HTR-8/SVneo (cell line): ENCODE measurements at regions not wholly inside any gene's neighbourhood (a gene's known extent, or its start where the extent isn't known, plus 50 kb on each side); places are given as distances from the start of the nearest gene placed in this dataset.

Experiments
- DNase-seq: peaks from one replicate; pipeline ENCODE4 v3.0.0; 2011; ENCODE audit warnings: low spot score, mixed read lengths; ENCODE audit not compliant: insufficient read length
- FAIRE-seq: peaks from 2 replicates; lab custom pipeline; 2011; peaks lifted over from hg19 to GRCh38; lab: Jason Lieb, UNC

GRCh38 chr4:138677212-138677611 lies 338.4 kb upstream of the NOCT start:
- DNase-seq (no peak), FAIRE-seq (no peak)

DNA sequence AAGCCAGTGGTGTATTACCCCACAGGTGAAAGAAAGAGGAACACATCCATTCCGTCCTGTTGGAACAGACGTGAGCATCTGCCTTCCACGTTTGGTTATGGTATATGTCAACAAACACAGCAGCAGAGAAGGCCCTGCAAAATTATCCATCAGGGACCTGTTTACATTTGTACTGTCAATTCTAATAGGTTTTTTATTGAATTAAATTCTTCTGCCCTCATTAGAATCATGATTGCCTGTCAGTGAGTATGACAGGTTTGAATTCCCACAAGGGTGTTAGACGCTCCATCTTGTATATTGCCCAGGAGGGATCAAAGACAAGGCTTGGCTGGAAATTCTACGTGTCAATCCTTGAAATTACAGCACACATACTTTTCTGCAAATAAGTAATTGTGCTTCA lies 339.9 kb upstream of the NOCT start:
- DNase-seq = no peak
- FAIRE-seq = no peak

- DNase-seq (no peak), FAIRE-seq (no peak)
These were observed 341.4 kb upstream of the NOCT start for GRCh38 chr4:138674209-138674608.

GRCh38 chr4:138673053-138673452 lies 342.5 kb upstream of the NOCT start:
- no peak for DNase-seq
- no peak for FAIRE-seq

DNA sequence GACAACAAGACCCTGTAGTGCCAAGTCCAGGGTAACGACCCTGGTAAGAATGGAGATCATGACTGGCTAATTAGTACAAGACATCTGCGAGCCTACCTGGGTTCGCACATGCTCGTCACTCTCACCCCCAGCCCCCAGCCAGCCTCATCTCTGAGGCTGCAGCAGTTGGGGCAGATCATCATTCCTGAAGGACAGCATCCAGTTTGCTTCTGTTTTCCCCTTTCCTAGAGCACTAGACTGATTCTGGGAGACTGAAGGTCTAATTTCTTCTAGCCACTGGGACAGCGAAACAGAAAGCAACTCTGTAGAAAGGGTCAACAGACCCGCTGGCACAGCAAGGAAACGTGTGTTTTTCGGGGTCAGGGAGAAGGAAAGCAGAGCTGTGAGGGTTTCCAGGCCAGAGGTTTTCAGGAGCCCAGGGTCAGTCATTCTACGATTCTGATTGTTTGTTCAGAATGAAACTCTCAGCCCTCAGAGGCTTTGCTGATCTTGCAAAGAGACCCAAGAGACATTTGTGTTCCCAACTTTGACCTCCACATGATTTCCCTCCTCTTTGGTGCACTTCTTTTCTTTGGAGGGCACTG lies 343.1 kb upstream of the NOCT start:
- DNase-seq (no peak), FAIRE-seq (no peak)

GRCh38 chr4:138671606-138672084 lies 343.9 kb upstream of the NOCT start:
- FAIRE-seq = no peak
- no peak for DNase-seq

- DNase-seq = no peak
- FAIRE-seq = no peak
These were observed 344.5 kb upstream of the NOCT start for GRCh38 chr4:138671106-138671505.

DNA sequence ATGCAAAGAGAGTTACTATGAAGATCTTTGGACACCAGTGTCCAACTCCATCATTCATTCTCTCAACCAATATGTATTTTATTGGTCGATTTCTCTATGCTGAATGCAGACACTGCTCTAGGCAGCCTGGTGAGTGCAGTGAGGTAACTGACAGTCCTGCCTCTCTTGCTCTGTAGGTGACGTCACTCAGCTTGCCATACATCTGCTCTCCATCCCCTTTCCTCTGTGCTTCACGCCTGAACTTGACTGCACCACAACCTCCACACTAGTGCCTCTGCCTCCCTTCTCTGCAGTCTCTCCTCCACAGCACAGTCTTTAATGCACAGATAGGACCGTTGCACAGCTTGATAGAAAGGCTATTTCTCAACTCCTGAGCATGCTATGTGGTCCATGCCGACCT lies 344.9 kb upstream of the NOCT start:
- FAIRE-seq = peak; percentile 42
- no peak for DNase-seq

- DNase-seq (peak; percentile 27), FAIRE-seq (no peak)
These were observed 345.9 kb upstream of the NOCT start for GRCh38 chr4:138669479-138670315.

GRCh38 chr4:138668309-138668708 lies 347.3 kb upstream of the NOCT start:
- no peak for DNase-seq
- no peak for FAIRE-seq

DNA sequence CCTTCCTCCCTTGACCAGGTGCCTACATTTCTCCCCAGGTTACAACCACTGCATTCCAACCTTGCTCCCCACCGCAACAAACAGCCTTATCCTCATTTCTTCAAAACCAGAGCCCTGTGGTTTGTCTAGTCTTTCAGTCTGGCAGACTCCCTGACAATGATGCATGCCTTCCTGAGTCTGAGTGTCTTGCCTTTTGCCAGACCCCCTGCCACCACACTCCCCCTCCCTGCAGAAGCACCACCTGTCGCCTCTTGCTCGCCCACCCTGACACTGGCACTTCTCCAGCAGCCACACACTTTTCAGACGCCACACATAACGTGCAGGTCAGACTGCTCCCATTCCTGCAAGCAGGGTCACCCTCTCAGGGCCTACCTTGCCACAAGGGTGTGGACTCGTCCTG lies 349.2 kb upstream of the NOCT start:
- FAIRE-seq = no peak
- no peak for DNase-seq

DNA sequence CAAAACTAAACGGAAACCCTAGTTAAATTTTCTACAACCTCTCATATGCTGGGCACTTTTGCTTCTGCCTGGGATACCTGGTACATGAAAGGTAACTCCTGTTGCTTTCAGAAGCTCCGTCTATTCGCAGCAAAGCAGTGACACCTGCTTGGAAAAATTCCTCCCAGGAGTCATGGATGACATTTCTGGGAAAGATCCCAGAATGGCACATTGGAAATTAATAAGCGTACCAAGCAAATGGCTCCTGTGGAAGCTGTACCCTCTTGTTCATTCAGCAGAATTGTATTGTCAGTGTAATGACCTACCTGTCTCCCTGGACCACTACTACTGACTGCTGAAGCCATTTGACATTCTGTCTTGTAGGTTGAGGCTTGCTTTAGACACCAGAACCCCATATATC lies 349.7 kb upstream of the NOCT start:
- DNase-seq (no peak), FAIRE-seq (no peak)

GRCh38 chr4:138663883-138664282 lies 351.7 kb upstream of the NOCT start:
- FAIRE-seq = no peak
- DNase-seq = no peak

GRCh38 chr4:138659812-138660316 lies 355.7 kb upstream of the NOCT start:
- no peak for FAIRE-seq
- DNase-seq = no peak

- DNase-seq = no peak
These were observed 356.4 kb upstream of the NOCT start for GRCh38 chr4:138659037-138659811.

GRCh38 chr4:138658518-138658917 lies 357.1 kb upstream of the NOCT start:
- DNase-seq (no peak), FAIRE-seq (no peak)

More at GRCh38 chr4:138659037-138659811, 356.4 kb upstream of the NOCT start:
- no peak for FAIRE-seq

DNA sequence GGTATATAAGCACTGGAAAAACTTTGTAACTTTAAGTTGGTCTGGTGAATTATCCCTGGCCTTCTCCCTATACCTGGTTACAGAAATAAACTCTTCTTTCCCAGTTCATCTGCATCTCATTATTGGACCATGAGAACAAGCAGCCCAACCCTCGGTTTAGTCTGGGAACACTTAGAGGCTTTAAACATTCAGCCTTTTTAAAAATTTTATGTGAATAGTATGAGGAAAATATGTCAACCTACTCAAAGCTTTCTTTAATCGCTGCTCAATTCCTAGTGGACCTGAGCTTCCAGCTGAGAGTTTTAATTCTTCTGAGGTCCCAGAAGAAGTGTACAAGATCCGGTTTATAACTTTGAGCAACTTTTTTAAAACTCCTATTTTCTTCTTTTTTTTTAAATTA lies 358.6 kb upstream of the NOCT start:
- no peak for DNase-seq
- FAIRE-seq = no peak

- no peak for FAIRE-seq
These were observed 359.6 kb upstream of the NOCT start for GRCh38 chr4:138655985-138656384.

DNA sequence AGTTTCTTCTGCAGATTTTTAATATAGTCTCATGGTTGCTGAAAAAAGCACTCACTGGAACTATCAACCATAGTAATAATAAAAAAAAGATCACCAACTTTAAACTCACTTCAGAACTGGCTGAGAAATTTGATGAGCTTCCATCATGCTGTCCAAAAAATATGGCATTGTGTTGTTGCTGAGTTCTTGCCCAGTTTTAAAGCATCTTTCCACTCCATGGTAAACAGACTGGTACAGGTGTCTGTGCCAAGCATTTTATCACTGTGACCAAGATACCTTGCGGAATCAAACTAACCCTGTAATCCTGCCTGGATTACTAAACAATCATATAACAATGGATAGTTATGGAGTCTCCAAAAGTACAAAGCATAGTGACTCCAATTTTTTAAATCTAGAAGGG lies 360.3 kb upstream of the NOCT start:
- no peak for FAIRE-seq
- no peak for DNase-seq

More at GRCh38 chr4:138655985-138656384, 359.6 kb upstream of the NOCT start:
- DNase-seq = no peak

- peak; percentile 23 for FAIRE-seq
- DNase-seq = peak; percentile 69
These were observed 364.6 kb upstream of the NOCT start for GRCh38 chr4:138650929-138651448.
